Omental fat pad (tissue), 3 donors: ENCODE measurements at regions not wholly inside any gene's neighbourhood (a gene's known extent, or its start where the extent isn't known, plus 50 kb on each side); places are given as distances from the start of the nearest gene placed in this dataset.

Experiments
- ATAC-seq: fragments of 150-250 bp; one replicate; pipeline ENCODE4 v1.9.1; 2016; ENCODE audit warnings: mild to moderate bottlenecking, moderate library complexity; ENCODE audit not compliant: low FRiP score
- DNase-seq: peaks from one replicate; pipeline ENCODE4 v3.0.0-alpha.2; 2019; ENCODE audit warnings: low spot score
- TF ChIP-seq, protein P1 (sequence below), 3 donors: fragments of 450-650 bp; IDR thresholded peaks; one replicate each; pipeline ENCODE4 v1.5.1; 2016 to 2017; ENCODE audit warnings: antibody characterized with exemption in 3 of 3, mild to moderate bottlenecking in 3 of 3, moderate library complexity in 2 of 3

DNA sequence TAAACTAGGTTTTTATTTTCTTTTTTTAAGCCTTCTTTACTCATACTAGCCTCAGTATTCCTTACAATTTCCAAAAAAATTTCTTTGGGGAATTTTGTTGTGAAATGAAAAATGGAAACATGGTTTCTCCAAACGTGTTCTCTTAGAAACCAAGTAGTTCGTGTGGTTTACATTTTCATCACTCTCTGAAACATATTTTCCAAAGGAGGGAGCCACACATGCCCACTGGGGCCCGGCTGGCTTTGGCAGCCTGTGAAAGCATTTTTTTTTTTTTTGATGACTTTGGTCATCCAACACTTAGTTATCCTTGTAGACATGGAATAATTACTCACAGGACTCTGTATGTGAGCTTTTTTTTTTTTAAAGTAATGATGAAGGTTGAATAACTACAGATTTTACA lies 169.6 kb downstream of the C7orf25 start:
- TF ChIP-seq, protein P1, sequence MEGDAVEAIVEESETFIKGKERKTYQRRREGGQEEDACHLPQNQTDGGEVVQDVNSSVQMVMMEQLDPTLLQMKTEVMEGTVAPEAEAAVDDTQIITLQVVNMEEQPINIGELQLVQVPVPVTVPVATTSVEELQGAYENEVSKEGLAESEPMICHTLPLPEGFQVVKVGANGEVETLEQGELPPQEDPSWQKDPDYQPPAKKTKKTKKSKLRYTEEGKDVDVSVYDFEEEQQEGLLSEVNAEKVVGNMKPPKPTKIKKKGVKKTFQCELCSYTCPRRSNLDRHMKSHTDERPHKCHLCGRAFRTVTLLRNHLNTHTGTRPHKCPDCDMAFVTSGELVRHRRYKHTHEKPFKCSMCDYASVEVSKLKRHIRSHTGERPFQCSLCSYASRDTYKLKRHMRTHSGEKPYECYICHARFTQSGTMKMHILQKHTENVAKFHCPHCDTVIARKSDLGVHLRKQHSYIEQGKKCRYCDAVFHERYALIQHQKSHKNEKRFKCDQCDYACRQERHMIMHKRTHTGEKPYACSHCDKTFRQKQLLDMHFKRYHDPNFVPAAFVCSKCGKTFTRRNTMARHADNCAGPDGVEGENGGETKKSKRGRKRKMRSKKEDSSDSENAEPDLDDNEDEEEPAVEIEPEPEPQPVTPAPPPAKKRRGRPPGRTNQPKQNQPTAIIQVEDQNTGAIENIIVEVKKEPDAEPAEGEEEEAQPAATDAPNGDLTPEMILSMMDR (IDR thresholded peaks at IDR 0.05): no peak
- ATAC-seq (no peak), DNase-seq (no peak)

DNA sequence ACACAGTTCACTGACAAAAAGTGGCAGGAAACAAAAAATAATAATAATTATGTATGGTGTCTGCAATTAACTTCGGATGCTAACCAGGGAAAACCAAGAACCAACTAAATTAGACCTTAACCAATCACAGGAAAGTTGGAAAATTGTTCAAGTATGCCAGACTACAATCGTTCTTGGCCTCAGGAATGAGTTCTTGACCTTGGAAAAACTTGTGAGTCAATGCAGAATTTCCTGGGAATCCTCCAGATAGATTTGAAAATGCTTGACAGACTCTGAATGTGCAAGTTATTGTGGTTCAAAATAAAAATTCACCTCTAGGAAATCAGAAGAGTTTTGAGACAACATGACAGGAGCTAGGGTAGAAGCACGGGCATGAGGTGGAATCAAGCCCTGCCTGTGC lies 171.5 kb downstream of the C7orf25 start:
- DNase-seq (no peak), ATAC-seq (no peak)
- TF ChIP-seq, protein P1 (IDR thresholded peaks at IDR 0.05): no peak

DNA sequence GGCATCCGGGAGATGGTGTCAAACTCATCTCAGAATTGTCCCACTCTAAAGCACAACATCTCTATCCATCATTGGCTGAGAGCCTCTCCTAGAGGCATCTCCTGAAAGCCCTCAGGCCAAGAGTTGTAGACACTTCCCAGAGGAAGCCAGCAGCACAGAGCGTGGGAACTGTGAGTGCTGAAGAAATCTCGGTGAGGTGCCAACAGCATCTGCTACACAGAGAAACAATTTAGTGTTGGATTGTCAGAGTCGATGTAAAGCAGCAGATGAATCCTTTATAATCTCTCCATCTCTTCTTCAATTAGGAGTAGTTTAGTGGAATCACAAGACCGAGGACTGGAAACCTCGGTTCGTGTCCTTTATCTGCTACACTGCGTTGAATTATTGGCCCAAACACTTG lies 172.2 kb downstream of the C7orf25 start:
- DNase-seq (no peak), ATAC-seq (no peak)
- TF ChIP-seq, protein P1 (IDR thresholded peaks at IDR 0.05): no peak

DNA sequence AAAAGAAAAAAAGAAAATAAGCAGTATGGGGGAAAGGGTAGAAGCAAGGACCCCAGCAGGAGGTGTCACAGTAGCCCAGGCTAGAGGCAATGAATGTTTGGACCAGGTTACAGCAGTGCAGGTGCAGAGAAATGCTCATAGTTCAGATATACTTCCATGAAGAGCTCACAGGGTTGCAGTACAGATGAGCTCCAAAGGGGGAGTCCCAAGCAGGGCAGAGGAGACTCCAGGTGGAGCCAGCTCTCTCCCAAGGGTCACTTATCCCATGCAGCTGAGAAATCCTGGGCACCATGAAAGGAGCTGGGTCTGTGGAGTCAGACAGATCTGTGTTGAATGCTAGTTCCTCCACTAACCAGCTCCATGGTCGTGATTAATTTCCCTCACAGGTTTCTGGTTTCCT lies 174.9 kb downstream of the C7orf25 start:
- no peak for ATAC-seq
- no peak for DNase-seq
- TF ChIP-seq, protein P1 (IDR thresholded peaks at IDR 0.05): no peak

DNA sequence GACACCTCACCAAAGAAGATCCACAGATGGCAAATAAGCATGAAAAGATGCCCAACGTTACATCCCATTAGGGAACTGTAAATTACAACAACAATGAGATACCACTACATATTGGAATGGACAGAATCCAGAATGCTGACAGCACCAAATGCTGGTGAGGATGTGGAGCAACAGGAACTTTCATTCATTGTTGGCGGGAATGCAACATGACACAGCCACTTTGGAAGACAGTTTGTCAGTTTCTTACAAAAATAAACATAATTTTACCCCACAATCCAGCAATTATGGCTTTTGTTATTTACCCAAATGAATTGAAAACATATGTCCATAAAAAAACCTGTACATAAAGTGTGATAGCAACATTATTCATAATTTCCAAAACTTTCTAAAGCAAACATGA lies 176.8 kb downstream of the C7orf25 start:
- TF ChIP-seq, protein P1 (IDR thresholded peaks at IDR 0.05): no peak
- ATAC-seq: no peak
- DNase-seq: no peak

DNA sequence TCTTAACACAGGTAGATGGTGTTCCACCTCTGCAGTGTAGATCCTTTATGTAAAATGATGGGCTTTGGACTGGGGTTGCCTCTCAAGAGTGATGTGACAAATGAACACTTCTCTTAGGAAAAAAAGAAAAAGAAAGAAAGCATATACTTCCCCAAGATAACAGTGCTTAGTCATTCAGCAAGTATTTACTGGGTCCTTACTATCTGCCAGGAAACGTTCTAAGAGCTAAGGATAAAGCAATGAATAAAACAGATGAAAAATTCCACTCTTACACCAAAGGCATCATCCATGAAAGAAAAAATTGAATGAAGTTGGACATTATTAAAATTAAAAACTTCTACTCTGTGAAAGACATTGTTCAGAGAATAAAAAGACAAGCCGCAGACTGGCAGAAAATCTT lies 177.3 kb downstream of the C7orf25 start:
- TF ChIP-seq, protein P1 (IDR thresholded peaks at IDR 0.05): no peak
- ATAC-seq (peak; percentile 67), DNase-seq (no peak)

DNA sequence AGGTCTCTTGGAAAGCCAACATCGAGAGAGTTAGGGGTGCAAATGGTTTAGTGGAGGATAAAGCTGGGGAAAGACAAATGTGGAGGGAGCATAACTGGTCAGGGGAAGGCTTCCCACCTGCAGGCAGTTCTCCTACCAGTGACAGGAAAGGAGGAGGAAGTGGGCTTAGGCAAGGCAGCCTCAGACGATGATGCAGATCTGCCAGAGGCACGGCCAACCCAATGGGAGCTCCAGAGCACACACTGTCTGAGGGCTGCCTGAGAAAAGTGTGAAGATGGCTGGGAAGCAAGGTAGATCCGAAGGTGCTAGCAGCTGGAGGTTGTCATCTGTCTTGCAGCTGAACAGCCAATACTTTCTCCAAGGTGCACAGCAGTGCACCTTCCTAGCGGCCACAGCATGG lies 178.8 kb downstream of the C7orf25 start:
- DNase-seq: no peak
- TF ChIP-seq, protein P1 (IDR thresholded peaks at IDR 0.05): no peak
- peak; percentile 11 for ATAC-seq
